Uterus (tissue), 2 donors: ENCODE measurements at regions not wholly inside any gene's neighbourhood (a gene's known extent, or its start where the extent isn't known, plus 50 kb on each side); places are given as distances from the start of the nearest gene placed in this dataset.

Experiments
- CTCF ChIP-seq, 4 experiments: fragments of 200-600 bp in 2 of 4; fragments of 450-650 bp in 2 of 4; sonication (generic) in 2 of 4; IDR thresholded peaks; one replicate each; pipeline ENCODE4 v1.5.1; 2016 to 2019; ENCODE audit warnings: antibody characterized with exemption in 4 of 4, mild to moderate bottlenecking in 2 of 4, moderate library complexity in 1 of 4
- POLR2A ChIP-seq, 2 donors: fragments of 450-650 bp; IDR thresholded peaks; one replicate each; pipeline ENCODE4 v1.6.1; 2016; ENCODE audit warnings: antibody characterized with exemption in 2 of 2, mild to moderate bottlenecking in 1 of 2, moderate library complexity in 1 of 2

GRCh38 chr6:95660544-95660943 is 83.2 kb downstream of the MANEA start:
- TF ChIP-seq CTCF (IDR thresholded peaks at IDR 0.05) (no peak), POLR2A (IDR thresholded peaks at IDR 0.05) (no peak)
